ENCODE measurements at regions not wholly inside any gene's neighbourhood (a gene's known extent, or its start where the extent isn't known, plus 50 kb on each side); places are given as distances from the start of the nearest gene placed in this dataset.
"Not testable (repeated sequence)": the region's sequence is repeated elsewhere in the genome, so short reads cannot be mapped to it uniquely, and the experiment has no call there.

DNA sequence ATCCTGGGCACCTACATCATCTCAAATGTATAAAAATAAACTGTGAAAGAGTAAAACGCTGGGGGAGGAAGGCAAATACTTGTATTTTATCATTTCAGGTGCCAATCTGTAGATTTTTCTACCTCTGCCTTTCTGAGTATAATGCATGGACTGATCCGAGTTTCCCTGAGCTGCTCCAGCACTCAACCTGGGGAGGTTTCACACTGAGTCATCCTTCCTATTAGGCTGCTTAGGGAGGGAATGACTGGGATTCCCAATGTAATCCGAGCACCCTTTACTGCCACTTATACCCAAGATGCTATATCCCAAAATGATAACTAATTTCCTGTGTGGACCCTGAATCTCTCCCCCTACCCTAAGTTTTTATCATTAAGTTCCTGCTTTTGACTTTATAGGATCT is 126.6 kb downstream of the HNRNPD start:
- no peak for DNase-seq

DNA sequence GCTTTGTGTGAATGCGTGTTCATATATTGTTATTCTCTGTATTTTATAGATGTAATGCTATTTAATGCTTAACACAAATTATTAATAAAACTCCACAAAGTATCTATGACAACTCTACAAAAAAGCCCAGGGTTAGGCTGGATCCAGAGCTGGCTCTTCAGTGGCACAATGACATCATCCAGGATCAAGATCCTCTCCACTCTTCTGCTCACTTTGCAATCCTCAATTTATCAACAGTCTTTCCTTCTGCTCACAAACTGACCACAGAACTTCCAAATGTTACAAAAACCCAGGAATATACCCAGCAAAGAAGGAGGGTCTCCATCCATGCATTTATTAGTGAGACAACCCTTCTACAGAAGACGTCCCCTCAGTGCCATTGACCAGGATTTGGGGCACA is 132.3 kb downstream of the HNRNPD start:
- no peak for DNase-seq

DNA sequence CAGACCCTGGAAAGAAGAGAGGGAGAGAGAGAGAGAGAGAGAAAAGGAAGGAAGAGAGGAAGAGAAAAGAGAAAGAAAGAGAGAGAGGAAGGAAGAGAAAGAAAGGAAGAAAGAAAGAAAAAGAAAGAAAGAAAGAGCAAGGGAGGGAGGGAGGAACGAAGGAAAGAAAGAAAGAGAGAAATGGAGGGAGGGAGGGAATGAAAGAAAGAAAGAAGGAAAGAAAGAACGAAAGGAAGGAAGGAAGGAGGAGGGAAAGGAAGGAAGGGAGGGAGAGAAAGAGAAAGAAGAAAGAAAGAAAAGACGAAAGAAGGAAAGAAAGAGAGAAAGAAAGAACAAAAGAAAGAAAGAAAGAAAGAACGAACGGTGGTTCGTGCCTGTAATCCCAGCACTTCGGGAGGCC is 133.4 kb downstream of the HNRNPD start:
- DNase-seq: no peak

- not testable (repeated sequence) for DNase-seq
Measured at GRCh38 chr4:82237142-82237541, 136.6 kb downstream of the HNRNPD start.

DNA sequence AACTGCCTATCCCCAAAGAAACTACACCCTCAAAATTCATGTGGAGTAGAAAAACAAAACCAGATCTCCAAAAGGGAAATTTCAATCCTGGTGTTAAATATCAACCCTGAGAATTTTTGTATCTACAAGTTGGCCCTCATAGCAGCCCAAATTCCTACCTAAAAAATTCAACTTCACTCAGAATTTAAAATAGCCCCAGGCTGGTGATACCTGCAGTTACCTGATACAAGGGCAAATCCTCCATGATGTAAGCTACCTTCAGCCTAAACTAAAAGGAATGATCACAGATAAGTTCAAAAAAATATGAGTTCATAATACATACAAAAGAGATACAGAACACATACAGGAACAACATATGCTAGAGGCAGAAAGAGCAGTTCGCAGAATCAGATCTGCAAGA is 138.4 kb downstream of the HNRNPD start:
- no peak for DNase-seq

DNA sequence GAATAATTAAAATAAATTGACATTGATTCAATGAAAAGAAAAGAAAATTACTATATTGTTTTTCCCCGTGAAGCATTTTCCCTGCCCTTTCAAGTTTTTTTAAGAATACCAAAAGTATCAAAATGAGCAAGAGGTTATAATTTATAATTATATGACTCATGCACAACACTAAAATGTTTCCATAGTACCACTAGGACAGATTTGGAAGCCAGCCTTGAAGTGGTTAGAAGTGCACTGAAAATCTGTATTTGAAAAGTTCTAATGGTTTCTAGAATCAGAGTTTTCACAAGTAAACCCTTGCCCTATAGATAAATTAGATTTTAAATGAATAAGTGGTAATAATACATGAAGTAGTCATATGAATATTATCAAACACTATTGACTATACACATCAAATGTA is 140.9 kb downstream of the HNRNPD start:
- DNase-seq: no peak

DNA sequence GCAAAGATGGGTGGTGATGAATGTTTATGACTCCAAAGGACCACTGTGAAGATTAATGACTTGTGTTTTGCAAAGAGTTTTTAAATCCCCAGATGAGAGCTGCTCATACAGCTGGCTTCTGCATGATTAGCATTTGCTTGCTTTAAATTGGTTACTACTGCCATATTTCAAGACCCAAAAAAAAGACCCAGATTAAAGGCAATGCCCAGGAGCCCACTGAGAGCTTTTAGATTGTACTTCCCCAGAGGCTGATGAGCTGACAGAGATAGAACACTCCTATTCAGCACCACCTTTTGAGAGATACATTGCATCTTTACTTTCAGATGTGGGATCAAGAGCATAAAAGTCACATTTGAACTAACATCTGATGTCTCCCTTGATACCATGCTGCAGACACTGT is 142.0 kb downstream of the HNRNPD start:
- no peak for DNase-seq

DNA sequence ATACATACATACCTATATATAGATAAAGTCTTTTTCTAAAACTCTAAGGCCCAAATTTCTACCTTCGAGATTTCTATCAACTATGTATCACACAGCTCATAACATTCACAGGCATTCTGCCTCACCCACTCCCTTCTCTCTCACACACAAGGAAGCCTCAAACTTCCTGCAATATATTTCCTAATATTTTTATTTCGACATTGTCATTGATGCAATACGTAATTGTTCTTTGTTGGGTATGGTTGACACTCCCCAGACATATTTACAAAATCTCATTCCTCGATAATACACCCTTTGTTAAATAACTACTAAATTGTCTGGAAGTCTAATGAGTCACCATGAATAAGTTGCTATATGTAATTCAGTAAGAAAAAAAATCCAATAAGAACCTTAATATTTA is 143.5 kb downstream of the HNRNPD start:
- DNase-seq: no peak

- DNase-seq: no peak
Measured at GRCh38 chr4:82225030-82225429, 148.8 kb downstream of the HNRNPD start.

GRCh38 chr4:82223715-82224114 is 150.1 kb downstream of the HNRNPD start:
- no peak for DNase-seq

- no peak for DNase-seq
Measured at GRCh38 chr4:82219346-82219745, 154.4 kb downstream of the HNRNPD start.

GRCh38 chr4:82217986-82218715 is 155.6 kb downstream of the HNRNPD start:
- no peak for DNase-seq

DNA sequence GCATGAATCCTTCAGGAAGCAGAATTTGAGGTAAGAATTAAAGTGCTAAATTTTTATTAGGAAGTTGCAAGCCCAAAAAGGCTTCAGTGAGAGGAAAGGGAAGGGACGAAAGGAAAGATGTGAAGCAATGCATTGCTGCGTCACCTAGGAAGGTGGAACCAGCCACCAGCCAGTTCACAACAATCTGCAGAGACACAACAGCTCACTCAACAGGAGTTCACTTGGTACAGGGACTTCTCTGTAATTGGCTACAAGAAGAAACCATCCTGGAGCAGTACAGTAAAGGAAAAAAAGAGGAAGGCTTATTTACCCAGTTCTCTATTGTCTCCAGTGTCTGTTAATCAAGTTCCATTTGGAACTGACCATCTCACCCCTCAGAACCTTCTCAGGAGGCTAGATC is 157.6 kb downstream of the HNRNPD start:
- no peak for DNase-seq

GRCh38 chr4:82215800-82216199 is 158.0 kb downstream of the HNRNPD start:
- no peak for DNase-seq

DNA sequence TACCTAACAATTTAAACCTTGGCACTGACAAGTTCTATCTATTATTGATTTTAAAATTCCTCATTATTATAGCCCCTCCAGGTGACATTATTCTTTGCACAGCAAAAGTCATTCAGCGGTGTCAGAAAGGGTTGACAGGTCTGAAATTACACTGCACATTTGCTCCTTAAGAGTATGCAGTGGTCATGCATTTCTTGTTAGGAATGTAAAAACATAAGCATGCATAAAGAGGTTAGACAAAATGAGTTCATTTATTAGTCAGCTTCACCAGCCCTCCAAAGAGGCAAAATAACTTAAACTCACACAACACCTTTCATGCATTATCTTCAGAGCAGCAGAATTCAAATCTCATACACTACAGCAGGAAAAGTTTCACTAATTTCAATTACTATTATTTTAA is 158.8 kb downstream of the HNRNPD start:
- no peak for DNase-seq

DNA sequence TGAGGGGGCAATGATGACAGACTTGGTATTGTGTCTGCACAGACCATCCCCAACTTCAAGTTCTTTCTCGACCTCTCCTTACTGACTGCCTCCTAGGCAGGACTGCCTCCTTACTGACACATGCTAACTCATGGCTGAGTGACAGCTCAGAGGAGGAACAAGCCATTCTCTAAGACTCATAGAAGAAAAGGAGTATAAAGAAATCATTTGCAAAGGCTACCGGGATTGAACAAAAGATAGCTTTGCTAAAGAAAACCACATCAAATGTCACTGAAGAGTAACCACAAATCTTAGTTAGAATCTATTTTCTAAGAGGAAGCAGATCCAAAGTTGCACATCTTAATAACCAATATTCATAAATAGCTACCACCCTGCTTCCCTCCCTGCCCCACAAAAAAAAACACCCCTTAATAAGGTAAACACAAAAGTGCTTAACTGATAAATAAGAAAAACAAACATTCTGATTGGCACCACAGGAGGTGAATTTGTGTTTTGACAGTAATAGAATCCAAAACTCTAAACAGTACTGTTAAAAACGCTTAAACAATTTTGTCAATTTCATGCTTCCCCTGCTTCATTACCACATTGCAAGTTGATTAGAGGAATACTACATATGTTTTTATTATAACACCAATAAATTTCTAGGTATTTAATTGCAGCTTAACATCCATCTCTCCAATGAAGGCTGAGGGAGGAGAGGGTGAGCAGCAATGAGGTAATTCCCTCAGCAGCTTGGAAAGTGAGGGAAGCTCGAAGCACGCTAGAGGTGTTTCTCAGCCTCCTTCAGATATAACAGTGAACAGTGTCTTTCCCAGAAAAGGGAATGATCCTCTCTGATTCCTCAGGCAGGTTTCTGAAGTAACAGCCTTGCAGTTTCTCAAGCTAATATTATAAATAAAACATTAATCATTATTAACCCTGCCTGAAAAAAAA is 160.0 kb downstream of the HNRNPD start:
- DNase-seq: no peak

- DNase-seq: peak; percentile 32
Measured at GRCh38 chr4:82201805-82202641, 171.8 kb downstream of the HNRNPD start.

GRCh38 chr4:82201303-82201702 is 172.5 kb downstream of the HNRNPD start:
- DNase-seq: peak; percentile 43

- peak; percentile 9 for DNase-seq
Measured at GRCh38 chr4:82200046-82200445, 173.7 kb downstream of the HNRNPD start.

GRCh38 chr4:82194329-82194728 is 179.5 kb downstream of the HNRNPD start:
- no peak for DNase-seq

GRCh38 chr4:82192017-82192673 is 181.6 kb downstream of the HNRNPD start:
- no peak for DNase-seq

GRCh38 chr4:82181789-82182188 is 192.0 kb downstream of the HNRNPD start:
- no peak for DNase-seq

Measured in fibroblast of skin of abdomen (primary cell).